SHP77 (cell line): ENCODE measurements at regions not wholly inside any gene's neighbourhood (a gene's known extent, or its start where the extent isn't known, plus 50 kb on each side); places are given as distances from the start of the nearest gene placed in this dataset.
A peak's percentile ranks its signal among the peaks of the same experiment; 100 is the strongest.

ENCODE experiments used
- DNase-seq, 2 experiments: peaks; one replicate each; lab custom pipeline; 2025; lab: John Stamatoyannopoulos, UW

DNA sequence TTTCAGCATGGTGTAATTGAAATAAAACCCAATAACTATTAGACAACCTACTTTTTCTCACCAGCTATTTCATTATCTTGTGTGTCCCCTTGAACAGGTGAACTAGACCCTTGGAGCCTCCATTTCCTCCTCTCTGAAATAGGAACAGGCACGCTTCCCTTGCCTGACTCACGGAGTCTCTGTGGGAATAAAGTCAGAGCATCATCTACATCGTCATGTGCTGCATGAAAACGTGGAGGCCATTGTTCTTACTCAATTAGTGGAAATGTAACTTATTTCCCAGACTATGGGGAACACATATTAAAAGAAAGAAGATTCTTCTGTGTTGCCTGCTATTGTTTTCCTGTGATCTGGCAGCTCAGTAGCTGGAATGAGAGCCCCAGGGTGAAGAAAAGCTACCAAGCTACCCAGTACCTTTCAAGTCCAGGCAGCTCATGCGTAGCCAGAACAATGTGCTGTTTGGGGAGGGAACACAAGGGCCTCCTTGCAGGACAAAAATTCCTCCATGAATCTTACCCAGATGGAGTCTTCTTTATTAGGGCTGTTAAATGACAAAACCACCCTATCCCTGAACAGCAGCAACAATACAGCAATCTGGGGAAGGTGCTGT lies 59.8 kb downstream of the SOX11 start:
- DNase-seq, result no peak

DNA sequence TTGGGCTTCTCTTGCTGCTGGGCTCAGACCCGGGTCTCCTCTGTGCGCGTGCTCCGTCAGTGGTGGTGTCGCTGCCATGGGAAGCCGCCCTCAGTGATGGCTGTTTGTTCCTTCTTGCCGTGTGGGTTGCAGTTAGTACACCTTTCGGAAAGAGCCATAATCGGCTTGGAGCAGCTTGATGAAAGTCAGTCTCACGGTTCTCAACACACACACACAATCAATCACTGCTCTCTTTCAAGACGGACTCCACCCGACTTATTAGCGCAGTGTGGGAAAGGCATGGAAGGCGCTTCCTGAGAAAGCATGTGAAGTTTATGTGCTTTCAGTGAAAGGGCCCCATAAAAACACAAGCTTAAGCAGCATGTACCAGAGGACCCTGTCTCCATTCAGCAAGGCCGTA lies 64.1 kb downstream of the SOX11 start:
- no peak for DNase-seq

DNA sequence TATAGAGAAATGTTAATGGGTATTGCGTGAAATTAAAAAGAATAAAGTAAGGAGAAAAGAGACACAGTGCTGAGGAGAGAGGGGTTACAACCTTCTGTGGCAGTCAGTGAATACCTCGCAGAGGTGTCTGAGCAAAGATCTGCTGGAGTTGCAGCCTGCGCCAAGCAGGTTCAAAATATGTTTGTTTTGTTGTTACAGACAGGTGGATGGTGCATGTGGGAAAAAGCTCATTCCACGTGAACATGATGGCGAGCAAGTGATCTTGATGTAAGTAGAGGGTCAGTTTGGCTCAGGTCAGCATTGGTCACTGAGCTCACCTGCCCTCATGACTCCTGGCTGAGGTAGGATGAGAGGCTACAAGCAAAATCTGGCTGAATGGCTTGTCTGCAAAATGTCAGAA lies 66.2 kb downstream of the SOX11 start:
- DNase-seq, result no peak

GRCh38 chr2:5759949-5760348 lies 67.8 kb downstream of the SOX11 start:
- DNase-seq, result no peak

DNA sequence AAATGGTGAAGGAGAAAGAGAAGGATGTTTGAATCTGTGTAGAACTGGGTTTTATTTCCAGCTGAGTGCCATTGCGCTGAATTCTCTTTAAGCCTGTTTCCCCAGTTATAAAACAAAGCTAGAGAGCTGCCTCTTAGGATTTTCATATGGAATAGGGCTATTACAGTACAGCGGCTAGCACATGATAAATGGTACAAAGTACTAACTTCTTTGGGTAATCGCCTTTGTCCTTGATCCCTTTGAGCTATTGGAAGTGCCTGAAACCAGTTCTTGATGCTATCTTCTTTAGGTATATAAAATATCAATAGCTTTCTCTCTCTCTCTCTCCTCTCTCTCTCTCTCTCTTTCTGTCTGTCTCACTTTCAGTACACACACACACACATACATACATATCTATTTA lies 71.3 kb downstream of the SOX11 start:
- DNase-seq, result no peak

- DNase-seq, result no peak
These were observed 71.9 kb downstream of the SOX11 start for GRCh38 chr2:5764041-5764440.

GRCh38 chr2:5766056-5766455 lies 73.9 kb downstream of the SOX11 start:
- no peak for DNase-seq

- no peak for DNase-seq
These were observed 74.4 kb downstream of the SOX11 start for GRCh38 chr2:5766561-5766960.

DNA sequence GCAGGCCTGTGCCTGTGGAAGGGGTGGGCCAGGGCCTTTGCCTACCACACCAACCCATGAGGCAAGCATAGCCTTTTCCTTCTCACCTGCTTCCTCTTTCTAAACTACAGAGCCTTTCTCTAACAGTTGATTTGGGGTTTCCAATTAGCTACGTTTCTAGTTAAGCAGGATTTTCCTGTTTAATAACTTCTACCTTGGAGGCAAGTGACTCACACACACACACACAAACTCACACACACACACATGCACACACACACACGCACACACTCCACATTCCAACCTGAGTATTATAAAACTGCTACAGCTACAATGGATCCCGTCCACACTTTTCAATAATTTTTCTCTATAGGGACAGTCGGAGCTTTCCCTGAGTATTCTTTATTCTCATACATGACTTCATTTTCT lies 84.9 kb downstream of the SOX11 start:
- no peak for DNase-seq

- DNase-seq, result no peak
These were observed 89.5 kb downstream of the SOX11 start for GRCh38 chr2:5781679-5782078.

- DNase-seq, result no peak
These were observed 89.9 kb downstream of the SOX11 start for GRCh38 chr2:5782103-5782502.

DNA sequence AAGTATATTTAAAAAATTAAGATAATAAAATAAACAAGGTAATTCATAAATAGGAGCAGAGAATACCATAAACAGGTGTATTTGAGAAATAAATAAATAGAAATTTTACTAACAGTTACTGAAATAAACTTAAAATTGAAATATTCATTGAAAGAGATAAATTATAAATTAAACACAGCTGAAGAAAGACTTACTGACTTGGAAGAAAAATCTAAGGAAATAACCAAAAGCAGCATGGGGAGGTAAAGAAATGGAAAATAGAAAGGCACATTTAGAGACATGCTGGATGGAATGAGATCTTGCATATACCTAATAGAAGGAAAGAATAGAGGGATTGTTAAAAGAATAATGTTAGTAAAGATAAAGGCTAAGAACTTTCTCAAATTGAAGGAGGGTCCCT lies 96.3 kb downstream of the SOX11 start:
- DNase-seq, result no peak

- no peak for DNase-seq
These were observed 99.2 kb downstream of the SOX11 start for GRCh38 chr2:5791371-5791770.

DNA sequence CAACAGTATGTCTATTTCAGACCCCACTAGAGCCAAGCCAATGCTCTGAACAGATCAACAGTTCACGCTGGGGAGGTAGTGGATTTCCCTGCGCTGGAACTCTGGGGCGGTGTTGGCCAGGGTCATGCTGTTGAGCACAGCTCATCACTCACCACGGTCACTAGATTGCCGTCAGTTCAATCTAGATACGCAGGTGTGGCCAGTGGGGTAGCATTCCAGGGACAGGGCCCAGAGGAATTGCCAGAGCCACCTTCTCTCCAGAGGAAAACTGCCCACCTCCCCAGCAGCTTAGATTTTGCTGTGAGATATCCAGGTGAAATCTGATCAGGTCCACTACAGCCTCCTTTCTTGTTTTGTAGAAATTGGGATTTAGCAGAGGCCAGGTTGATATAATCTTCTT lies 101.8 kb downstream of the SOX11 start:
- no peak for DNase-seq

DNA sequence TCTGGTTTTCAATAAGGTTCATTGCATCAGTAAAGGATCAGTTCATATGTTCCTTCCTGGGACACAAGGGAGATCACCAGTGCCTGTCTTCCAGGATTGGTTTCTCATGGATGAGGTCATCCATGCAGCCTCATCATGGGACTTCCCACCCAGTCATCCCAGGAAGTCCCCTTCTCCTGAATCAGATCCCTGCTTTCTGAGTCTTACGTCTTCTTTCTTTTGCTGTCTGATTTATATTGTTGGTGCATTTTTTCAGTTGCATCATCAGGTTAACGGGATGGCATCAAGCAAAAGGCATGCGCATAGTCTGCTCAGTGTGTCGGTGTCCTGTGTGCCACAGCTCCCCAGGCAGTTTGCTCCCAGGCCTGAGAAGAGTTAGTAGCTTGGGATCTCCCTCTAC lies 105.9 kb downstream of the SOX11 start:
- DNase-seq, result no peak

DNA sequence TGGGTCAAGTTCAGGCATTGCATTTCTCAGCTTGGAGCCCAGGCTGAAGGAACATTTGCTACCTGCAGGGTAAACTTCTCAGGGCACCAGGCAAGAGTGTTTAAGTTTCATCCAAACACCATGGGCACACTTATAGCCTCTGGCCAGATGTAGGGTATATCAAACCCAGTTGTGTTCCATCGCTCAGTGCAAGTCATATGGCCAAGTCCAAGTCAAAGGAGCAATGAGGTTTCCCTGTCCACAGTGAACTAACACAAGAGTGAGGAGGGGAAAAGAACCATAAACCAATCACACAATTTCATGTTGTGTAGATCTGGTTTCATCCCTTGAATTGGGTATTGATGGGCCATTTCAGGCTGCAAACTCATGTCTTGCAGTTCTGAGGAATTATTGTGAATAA lies 107.2 kb downstream of the SOX11 start:
- no peak for DNase-seq

- DNase-seq, result no peak
These were observed 111.4 kb downstream of the SOX11 start for GRCh38 chr2:5803547-5803946.

GRCh38 chr2:5818961-5819600 lies 126.9 kb downstream of the SOX11 start:
- peak in 1 of 2 experiments; percentile 8 for DNase-seq

DNA sequence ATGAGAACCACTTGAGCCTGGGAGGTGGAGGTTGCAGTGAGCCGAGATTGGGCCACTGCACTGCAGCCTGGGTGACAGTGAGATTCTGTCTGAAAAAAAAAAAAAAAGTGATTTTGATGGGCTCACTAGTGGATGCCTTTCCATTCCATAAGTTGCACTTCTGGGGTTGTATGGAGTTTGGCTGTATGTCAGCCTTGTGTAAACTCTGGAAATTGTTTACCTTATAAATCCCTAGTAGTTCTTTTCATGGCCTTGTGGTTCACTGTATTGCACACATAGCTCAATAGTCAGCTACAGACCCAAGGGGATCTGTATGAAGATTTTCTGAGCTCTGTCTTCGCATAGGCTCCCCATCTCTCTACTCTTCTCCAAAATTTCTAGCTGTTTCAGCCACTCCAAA lies 131.9 kb downstream of the SOX11 start:
- DNase-seq, result no peak

- no peak for DNase-seq
These were observed 133.5 kb downstream of the SOX11 start for GRCh38 chr2:5825686-5826085.

DNA sequence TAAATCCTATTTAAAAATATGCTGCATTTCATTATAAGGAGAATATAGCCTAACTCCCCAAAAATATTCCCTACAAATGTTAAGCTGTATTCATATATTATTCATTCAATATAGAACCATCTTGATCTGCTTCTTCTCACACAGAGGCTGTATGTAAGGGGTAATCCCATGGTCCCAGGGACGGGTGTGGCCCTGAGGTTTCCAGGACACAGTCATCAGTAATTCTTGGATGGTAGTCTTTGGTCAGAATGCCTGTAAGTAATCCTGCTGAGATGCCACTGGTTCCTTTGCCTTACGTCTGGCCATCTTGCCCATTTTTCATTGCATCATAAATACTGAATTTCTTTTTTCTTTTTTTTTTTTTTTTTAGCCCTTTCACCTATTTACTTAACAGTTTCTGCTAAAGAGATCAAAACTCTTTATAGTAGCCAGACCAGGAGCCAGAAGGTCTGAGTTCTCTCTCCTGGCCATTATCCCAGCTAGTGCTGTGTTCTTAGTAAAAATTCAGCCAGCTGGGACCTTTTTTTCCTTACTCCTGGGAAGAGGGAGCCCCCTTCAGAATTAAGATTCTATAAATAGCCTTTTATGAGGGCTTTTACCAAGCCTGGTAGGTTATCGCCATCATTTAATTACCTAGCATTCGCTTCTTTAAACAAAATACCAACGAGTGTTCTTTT lies 134.9 kb downstream of the SOX11 start:
- DNase-seq, result no peak

GRCh38 chr2:5834501-5834900 lies 142.3 kb downstream of the SOX11 start:
- DNase-seq, result peak in 1 of 2 experiments; percentile 18

DNA sequence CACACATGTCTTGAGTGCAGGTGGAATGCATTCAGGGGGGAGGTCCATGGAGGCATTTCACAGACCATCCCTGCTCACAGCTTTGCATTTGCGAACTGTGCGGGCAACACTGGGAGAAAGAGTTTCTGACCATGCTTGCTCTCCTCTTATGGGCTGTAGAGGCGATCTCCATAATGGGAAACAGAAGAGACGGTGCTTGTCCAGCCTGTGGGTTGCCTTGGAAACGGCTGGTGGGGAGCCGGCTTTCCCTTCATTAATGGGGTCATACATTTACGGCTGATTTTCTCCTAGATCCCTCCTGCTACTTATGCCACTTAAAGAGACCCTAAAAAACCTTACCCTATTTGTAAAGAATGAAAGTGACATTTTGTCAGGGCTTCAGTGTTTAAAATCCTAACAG lies 147.4 kb downstream of the SOX11 start:
- DNase-seq, result no peak

DNA sequence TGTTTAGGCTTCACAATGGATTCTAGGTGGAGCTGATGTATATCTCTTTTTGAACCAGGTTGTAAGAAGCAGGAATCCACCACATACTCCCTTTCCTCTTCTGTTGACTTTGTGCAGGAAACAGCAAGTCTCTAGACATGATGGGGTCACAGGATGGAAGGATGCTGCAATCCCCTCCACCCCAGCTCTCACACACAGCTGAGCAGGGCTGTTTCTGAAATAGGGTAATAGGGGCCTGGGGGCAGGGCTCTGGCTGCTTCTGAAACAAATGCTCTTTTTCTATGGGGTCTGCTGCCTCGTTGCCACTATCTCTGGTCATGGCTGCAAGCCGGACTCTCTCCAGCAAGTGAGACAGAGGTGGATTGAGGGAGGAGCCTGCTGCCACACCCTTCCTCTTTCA lies 148.9 kb downstream of the SOX11 start:
- no peak for DNase-seq
